GM23338 (cell line): ENCODE measurements at regions not wholly inside any gene's neighbourhood (a gene's known extent, or its start where the extent isn't known, plus 50 kb on each side); places are given as distances from the start of the nearest gene placed in this dataset.
A peak's percentile ranks its signal among the peaks of the same experiment; 100 is the strongest.

Experiments used
- ATAC-seq: fragments of 200-7000 bp; cut with Tn5 transposase; 3 replicates; pipeline ENCODE4 v1.9.1; 2020
- DNase-seq: peaks from one replicate; pipeline ENCODE4 v3.0.0-alpha.2; 2015; ENCODE audit warnings: low spot score
- H2AFZ ChIP-seq: fragments of 200-600 bp; sonication (generic); 2 replicates; pipeline ENCODE4 v1.8.0; 2016; ENCODE audit warnings: antibody characterized with exemption, mild to moderate bottlenecking, moderate library complexity
- H3F3A ChIP-seq: fragments of 200-600 bp; sonication (generic); replicated peaks from 2 replicates; pipeline ENCODE4 v1.8.0; 2017; ENCODE audit warnings: antibody characterized with exemption, mixed run types, low read depth
- H3K27ac ChIP-seq: fragments of 200-600 bp; sonication (generic); 2 replicates; pipeline ENCODE4 v1.6.1; 2016; ENCODE audit warnings: low read depth
- H3K27me3 ChIP-seq: fragments of 200-600 bp; sonication (generic); 2 replicates; pipeline ENCODE4 v1.8.0; 2016; ENCODE audit warnings: mild to moderate bottlenecking, mixed run types, moderate library complexity; ENCODE audit not compliant: insufficient read depth
- H3K36me3 ChIP-seq: fragments of 200-600 bp; sonication (generic); 2 replicates; pipeline ENCODE4 v1.8.0; 2016; ENCODE audit warnings: mild to moderate bottlenecking; ENCODE audit not compliant: insufficient read depth
- H3K4me1 ChIP-seq: fragments of 200-600 bp; sonication (generic); 2 replicates; pipeline ENCODE4 v1.8.0; 2016; ENCODE audit warnings: mild to moderate bottlenecking, moderate library complexity; ENCODE audit not compliant: insufficient read depth
- H3K4me2 ChIP-seq: fragments of 200-600 bp; sonication (generic); 2 replicates; pipeline ENCODE4 v1.7.1; 2017; ENCODE audit warnings: mixed run types
- H3K4me3 ChIP-seq: fragments of 200-600 bp; sonication (generic); 2 replicates; pipeline ENCODE4 v1.6.1; 2016; ENCODE audit warnings: mixed run types
- H3K79me2 ChIP-seq: fragments of 200-600 bp; sonication (generic); replicated peaks from 2 replicates; pipeline ENCODE4 v1.8.0; 2017; ENCODE audit warnings: mild to moderate bottlenecking; ENCODE audit not compliant: insufficient read depth
- H3K9me2 ChIP-seq: fragments of 200-600 bp; sonication (generic); 2 replicates; pipeline ENCODE4 v1.8.0; 2017; ENCODE audit not compliant: insufficient read depth
- H4K20me1 ChIP-seq: fragments of 200-600 bp; sonication (generic); replicated peaks from 2 replicates; pipeline ENCODE4 v1.8.0; 2017; ENCODE audit warnings: mild to moderate bottlenecking; ENCODE audit not compliant: insufficient read depth
- H3K27ac Mint-ChIP-seq: 2 replicates; pipeline ENCODE4 v1.8.0; 2020; ENCODE audit warnings: inconsistent platforms, mild to moderate bottlenecking, moderate library complexity, mixed read lengths
- H3K27me3 Mint-ChIP-seq: 3 replicates; pipeline ENCODE4 v1.8.0; 2022; ENCODE audit warnings: low read depth, mild to moderate bottlenecking, moderate library complexity, mixed read lengths, inconsistent platforms; ENCODE audit not compliant: insufficient read depth, poor library complexity
- H3K36me3 Mint-ChIP-seq: 3 replicates; pipeline ENCODE4 v1.8.0; 2021; ENCODE audit warnings: low read depth, mild to moderate bottlenecking, inconsistent platforms, moderate library complexity, mixed read lengths
- H3K4me1 Mint-ChIP-seq: 3 replicates; pipeline ENCODE4 v1.8.0; 2020; ENCODE audit warnings: mild to moderate bottlenecking, inconsistent platforms, mixed read lengths
- H3K4me3 Mint-ChIP-seq: 3 replicates; pipeline ENCODE4 v1.8.0; 2021; ENCODE audit warnings: moderate library complexity, mild to moderate bottlenecking, inconsistent platforms, mixed read lengths
- H3K9me3 Mint-ChIP-seq: 3 replicates; pipeline ENCODE4 v1.8.0; 2020; ENCODE audit warnings: moderate library complexity, mild to moderate bottlenecking, inconsistent platforms, mixed read lengths
- CREB1 ChIP-seq: fragments of 250-450 bp; sonication (Bioruptor Pico); IDR thresholded peaks from 2 replicates; pipeline ENCODE4 v1.5.0; 2020; ENCODE audit warnings: low read depth, mild to moderate bottlenecking, moderate library complexity
- EZH2 ChIP-seq: fragments of 200-600 bp; sonication (generic); IDR thresholded peaks from one replicate; pipeline ENCODE4 v1.8.0; 2017; ENCODE audit warnings: antibody characterized with exemption, mild to moderate bottlenecking, low read depth; ENCODE audit not compliant: unreplicated experiment
- EZH2phosphoT487 ChIP-seq: fragments of 200-600 bp; sonication (generic); IDR thresholded peaks from one replicate; pipeline ENCODE4 v1.8.1; 2018; ENCODE audit warnings: antibody characterized with exemption; ENCODE audit not compliant: unreplicated experiment
- JUNB ChIP-seq: IDR thresholded peaks from one replicate; pipeline ENCODE4 v1.6.1; 2016; ENCODE audit warnings: antibody characterized with exemption; ENCODE audit not compliant: unreplicated experiment
- NANOG ChIP-seq: IDR thresholded peaks from 2 replicates; pipeline ENCODE4 v1.6.1; 2016; ENCODE audit warnings: antibody characterized with exemption, borderline replicate concordance
- POLR2AphosphoS5 ChIP-seq: IDR thresholded peaks from 2 replicates; pipeline ENCODE4 v1.6.1; 2016; ENCODE audit warnings: antibody characterized with exemption, low read depth
- STAT1 ChIP-seq: IDR thresholded peaks from one replicate; pipeline ENCODE4 v1.6.1; 2016; ENCODE audit warnings: antibody characterized with exemption; ENCODE audit not compliant: unreplicated experiment
- ZNF114 ChIP-seq: fragments of 250-450 bp; sonication (Bioruptor Pico); IDR thresholded peaks from 2 replicates; pipeline ENCODE4 v1.5.0; 2020; ENCODE audit warnings: mild to moderate bottlenecking, moderate library complexity
- ZNF331 ChIP-seq: fragments of 250-450 bp; sonication (Bioruptor Pico); IDR thresholded peaks from 2 replicates; pipeline ENCODE4 v1.5.0; 2020; ENCODE audit warnings: low read depth, mild to moderate bottlenecking, moderate library complexity
- TF ChIP-seq, protein P1 (sequence below): IDR thresholded peaks from 2 replicates; pipeline ENCODE4 v1.6.1; 2016; ENCODE audit warnings: antibody characterized with exemption
- TF ChIP-seq, protein P2 (sequence below): IDR thresholded peaks from one replicate; pipeline ENCODE4 v1.6.1; 2018; ENCODE audit warnings: antibody characterized with exemption; ENCODE audit not compliant: unreplicated experiment
- TF ChIP-seq, protein P3 (sequence below): fragments of 250-450 bp; sonication (Bioruptor Pico); IDR thresholded peaks from 2 replicates; pipeline ENCODE4 v1.5.0; 2020; ENCODE audit warnings: mild to moderate bottlenecking, moderate library complexity
- TF ChIP-seq, protein P4 (sequence below), 2 experiments: fragments of 200-600 bp in 1 of 2; sonication (generic) in 1 of 2; conservative IDR thresholded peaks; 2 replicates each; pipeline versions ENCODE4 v1.5.1 to v1.6.1; 2016 to 2017; ENCODE audit warnings: antibody characterized with exemption in 2 of 2, low read depth in 2 of 2, mild to moderate bottlenecking in 2 of 2, moderate library complexity in 1 of 2

DNA sequence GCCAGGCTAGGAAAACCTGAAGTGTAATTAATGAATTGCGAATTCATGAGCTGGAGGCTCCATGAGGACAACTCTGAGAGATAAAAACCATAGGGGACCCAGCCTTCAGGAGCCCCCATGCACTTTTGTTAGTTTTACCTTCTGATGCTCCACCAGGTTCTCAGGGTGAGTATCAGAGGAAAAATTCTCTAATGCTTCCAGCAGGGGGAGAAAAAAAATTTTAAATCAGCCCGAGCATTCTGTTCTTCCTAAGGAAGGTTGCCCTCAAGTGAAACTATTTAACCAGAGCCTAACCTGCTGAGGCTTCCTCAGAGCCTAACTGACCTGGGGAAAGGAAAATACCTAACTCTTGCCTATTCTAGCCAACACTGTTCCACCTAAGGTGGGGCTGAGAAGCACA is 552.6 kb downstream of the PPARGC1A start:
- H4K20me1 ChIP-seq, result no peaks in the 10 kb centered on the region
- no peaks in the 10 kb centered on the region for H3F3A ChIP-seq
- H3K27ac Mint-ChIP-seq, result no peak overlapping the region
- H3K4me1 ChIP-seq, result peaks cover 16% of the 10 kb centered on the region
- H3K4me1 Mint-ChIP-seq, result peaks cover 31% of the 10 kb centered on the region
- DNase-seq, result peak; percentile 62
- no peak overlapping the region for H3K4me3 Mint-ChIP-seq
- H3K36me3 ChIP-seq, result no peaks in the 10 kb centered on the region
- H3K36me3 Mint-ChIP-seq, result no peaks in the 10 kb centered on the region
- no peaks in the 10 kb centered on the region for H3K9me3 Mint-ChIP-seq
- H3K79me2 ChIP-seq, result no peaks in the 10 kb centered on the region
- TF ChIP-seq, protein P1, sequence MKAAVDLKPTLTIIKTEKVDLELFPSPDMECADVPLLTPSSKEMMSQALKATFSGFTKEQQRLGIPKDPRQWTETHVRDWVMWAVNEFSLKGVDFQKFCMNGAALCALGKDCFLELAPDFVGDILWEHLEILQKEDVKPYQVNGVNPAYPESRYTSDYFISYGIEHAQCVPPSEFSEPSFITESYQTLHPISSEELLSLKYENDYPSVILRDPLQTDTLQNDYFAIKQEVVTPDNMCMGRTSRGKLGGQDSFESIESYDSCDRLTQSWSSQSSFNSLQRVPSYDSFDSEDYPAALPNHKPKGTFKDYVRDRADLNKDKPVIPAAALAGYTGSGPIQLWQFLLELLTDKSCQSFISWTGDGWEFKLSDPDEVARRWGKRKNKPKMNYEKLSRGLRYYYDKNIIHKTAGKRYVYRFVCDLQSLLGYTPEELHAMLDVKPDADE, result no peak
- TF ChIP-seq, protein P2, sequence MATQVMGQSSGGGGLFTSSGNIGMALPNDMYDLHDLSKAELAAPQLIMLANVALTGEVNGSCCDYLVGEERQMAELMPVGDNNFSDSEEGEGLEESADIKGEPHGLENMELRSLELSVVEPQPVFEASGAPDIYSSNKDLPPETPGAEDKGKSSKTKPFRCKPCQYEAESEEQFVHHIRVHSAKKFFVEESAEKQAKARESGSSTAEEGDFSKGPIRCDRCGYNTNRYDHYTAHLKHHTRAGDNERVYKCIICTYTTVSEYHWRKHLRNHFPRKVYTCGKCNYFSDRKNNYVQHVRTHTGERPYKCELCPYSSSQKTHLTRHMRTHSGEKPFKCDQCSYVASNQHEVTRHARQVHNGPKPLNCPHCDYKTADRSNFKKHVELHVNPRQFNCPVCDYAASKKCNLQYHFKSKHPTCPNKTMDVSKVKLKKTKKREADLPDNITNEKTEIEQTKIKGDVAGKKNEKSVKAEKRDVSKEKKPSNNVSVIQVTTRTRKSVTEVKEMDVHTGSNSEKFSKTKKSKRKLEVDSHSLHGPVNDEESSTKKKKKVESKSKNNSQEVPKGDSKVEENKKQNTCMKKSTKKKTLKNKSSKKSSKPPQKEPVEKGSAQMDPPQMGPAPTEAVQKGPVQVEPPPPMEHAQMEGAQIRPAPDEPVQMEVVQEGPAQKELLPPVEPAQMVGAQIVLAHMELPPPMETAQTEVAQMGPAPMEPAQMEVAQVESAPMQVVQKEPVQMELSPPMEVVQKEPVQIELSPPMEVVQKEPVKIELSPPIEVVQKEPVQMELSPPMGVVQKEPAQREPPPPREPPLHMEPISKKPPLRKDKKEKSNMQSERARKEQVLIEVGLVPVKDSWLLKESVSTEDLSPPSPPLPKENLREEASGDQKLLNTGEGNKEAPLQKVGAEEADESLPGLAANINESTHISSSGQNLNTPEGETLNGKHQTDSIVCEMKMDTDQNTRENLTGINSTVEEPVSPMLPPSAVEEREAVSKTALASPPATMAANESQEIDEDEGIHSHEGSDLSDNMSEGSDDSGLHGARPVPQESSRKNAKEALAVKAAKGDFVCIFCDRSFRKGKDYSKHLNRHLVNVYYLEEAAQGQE, result no peak
- TF ChIP-seq STAT1 (no peak), CREB1 (CRISPR knock-in tag) (no peak), POLR2AphosphoS5 (no peak), ZNF114 (CRISPR knock-in tag) (no peak), EZH2phosphoT487 (no peak), NANOG (no peak), EZH2 (no peak), JUNB (no peak), ZNF331 (CRISPR knock-in tag) (no peak)
- TF ChIP-seq, protein P3, sequence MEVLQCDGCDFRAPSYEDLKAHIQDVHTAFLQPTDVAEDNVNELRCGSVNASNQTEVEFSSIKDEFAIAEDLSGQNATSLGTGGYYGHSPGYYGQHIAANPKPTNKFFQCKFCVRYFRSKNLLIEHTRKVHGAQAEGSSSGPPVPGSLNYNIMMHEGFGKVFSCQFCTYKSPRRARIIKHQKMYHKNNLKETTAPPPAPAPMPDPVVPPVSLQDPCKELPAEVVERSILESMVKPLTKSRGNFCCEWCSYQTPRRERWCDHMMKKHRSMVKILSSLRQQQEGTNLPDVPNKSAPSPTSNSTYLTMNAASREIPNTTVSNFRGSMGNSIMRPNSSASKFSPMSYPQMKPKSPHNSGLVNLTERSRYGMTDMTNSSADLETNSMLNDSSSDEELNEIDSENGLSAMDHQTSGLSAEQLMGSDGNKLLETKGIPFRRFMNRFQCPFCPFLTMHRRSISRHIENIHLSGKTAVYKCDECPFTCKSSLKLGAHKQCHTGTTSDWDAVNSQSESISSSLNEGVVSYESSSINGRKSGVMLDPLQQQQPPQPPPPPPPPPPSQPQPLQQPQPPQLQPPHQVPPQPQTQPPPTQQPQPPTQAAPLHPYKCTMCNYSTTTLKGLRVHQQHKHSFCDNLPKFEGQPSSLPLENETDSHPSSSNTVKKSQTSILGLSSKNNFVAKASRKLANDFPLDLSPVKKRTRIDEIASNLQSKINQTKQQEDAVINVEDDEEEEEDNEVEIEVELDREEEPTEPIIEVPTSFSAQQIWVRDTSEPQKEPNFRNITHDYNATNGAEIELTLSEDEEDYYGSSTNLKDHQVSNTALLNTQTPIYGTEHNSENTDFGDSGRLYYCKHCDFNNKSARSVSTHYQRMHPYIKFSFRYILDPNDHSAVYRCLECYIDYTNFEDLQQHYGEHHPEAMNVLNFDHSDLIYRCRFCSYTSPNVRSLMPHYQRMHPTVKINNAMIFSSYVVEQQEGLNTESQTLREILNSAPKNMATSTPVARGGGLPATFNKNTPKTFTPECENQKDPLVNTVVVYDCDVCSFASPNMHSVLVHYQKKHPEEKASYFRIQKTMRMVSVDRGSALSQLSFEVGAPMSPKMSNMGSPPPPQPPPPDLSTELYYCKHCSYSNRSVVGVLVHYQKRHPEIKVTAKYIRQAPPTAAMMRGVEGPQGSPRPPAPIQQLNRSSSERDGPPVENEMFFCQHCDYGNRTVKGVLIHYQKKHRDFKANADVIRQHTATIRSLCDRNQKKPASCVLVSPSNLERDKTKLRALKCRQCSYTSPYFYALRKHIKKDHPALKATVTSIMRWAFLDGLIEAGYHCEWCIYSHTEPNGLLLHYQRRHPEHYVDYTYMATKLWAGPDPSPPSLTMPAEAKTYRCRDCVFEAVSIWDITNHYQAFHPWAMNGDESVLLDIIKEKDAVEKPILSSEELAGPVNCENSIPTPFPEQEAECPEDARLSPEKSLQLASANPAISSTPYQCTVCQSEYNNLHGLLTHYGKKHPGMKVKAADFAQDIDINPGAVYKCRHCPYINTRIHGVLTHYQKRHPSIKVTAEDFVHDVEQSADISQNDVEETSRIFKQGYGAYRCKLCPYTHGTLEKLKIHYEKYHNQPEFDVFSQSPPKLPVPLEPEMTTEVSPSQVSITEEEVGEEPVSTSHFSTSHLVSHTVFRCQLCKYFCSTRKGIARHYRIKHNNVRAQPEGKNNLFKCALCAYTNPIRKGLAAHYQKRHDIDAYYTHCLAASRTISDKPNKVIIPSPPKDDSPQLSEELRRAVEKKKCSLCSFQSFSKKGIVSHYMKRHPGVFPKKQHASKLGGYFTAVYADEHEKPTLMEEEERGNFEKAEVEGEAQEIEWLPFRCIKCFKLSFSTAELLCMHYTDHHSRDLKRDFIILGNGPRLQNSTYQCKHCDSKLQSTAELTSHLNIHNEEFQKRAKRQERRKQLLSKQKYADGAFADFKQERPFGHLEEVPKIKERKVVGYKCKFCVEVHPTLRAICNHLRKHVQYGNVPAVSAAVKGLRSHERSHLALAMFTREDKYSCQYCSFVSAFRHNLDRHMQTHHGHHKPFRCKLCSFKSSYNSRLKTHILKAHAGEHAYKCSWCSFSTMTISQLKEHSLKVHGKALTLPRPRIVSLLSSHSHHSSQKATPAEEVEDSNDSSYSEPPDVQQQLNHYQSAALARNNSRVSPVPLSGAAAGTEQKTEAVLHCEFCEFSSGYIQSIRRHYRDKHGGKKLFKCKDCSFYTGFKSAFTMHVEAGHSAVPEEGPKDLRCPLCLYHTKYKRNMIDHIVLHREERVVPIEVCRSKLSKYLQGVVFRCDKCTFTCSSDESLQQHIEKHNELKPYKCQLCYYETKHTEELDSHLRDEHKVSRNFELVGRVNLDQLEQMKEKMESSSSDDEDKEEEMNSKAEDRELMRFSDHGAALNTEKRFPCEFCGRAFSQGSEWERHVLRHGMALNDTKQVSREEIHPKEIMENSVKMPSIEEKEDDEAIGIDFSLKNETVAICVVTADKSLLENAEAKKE (CRISPR knock-in tag), result 0 out of 2 replicates have a peak, but pooled peaks have one; percentile 59
- TF ChIP-seq, protein P4, sequence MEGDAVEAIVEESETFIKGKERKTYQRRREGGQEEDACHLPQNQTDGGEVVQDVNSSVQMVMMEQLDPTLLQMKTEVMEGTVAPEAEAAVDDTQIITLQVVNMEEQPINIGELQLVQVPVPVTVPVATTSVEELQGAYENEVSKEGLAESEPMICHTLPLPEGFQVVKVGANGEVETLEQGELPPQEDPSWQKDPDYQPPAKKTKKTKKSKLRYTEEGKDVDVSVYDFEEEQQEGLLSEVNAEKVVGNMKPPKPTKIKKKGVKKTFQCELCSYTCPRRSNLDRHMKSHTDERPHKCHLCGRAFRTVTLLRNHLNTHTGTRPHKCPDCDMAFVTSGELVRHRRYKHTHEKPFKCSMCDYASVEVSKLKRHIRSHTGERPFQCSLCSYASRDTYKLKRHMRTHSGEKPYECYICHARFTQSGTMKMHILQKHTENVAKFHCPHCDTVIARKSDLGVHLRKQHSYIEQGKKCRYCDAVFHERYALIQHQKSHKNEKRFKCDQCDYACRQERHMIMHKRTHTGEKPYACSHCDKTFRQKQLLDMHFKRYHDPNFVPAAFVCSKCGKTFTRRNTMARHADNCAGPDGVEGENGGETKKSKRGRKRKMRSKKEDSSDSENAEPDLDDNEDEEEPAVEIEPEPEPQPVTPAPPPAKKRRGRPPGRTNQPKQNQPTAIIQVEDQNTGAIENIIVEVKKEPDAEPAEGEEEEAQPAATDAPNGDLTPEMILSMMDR (conservative IDR thresholded peaks at IDR 0.05; ENCODE audit: low read depth in 2 of 2), result peak; percentile 30 to 58
- ATAC-seq, result peak; percentile 75
- no peak overlapping the region for H3K27ac ChIP-seq
- H3K9me2 ChIP-seq, result no peaks in the 10 kb centered on the region
- H2AFZ ChIP-seq, result no peak overlapping the region
- H3K4me2 ChIP-seq, result no peak overlapping the region
- no peaks in the 10 kb centered on the region for H3K27me3 ChIP-seq
- H3K4me3 ChIP-seq, result no peak overlapping the region
- peaks cover 1% of the 10 kb centered on the region for H3K27me3 Mint-ChIP-seq
